ENCODE measurements at regions not wholly inside any gene's neighbourhood (a gene's known extent, or its start where the extent isn't known, plus 50 kb on each side); places are given as distances from the start of the nearest gene placed in this dataset.

DNA sequence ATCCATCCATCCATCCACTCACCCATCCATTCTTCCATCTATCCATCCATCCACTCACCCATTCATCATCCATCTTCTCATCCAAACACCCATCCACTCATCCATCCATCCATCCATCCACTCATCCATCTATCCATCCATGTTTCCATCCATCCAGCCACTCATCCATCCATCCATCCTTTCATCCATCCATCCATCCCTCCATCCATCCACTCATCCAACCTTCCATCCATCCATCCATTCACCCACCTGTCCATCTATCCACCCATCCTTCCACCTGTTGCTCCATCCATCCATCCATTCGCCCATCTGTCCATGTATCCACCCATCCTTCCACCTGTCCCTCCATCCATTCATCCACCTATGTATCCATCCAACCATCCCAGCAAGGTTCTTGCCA lies 378.4 kb upstream of the PFKP start:
- no peak overlapping the region for H3K27ac Mint-ChIP-seq
- peaks cover 3% of the 10 kb centered on the region for H3K27me3 Mint-ChIP-seq
- H3K36me3 Mint-ChIP-seq = no peaks in the 10 kb centered on the region
- H3K4me1 Mint-ChIP-seq = no peaks in the 10 kb centered on the region
- no peaks in the 10 kb centered on the region for H3K9me3 Mint-ChIP-seq
- no peak overlapping the region for H3K4me3 Mint-ChIP-seq

DNA sequence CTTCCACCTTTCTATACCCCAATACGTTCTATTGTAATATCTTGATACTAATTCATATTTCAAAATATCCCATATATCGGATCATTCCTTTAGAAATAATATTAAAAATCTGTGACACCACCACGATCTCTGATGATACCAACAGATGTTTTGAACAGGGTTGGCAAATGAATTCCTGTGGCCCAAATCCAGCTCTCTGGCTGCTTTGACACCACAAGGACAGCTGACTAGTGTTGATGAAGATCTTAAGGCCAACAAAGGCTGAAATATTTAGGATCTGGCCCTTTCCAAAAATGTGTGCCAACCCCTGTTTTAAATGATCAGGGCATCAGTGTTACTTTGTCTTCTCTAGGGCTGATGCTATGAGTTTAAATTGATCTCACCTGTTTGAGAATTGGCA lies 380.7 kb upstream of the PFKP start:
- H3K4me3 Mint-ChIP-seq = no peak overlapping the region
- no peaks in the 10 kb centered on the region for H3K4me1 Mint-ChIP-seq
- H3K36me3 Mint-ChIP-seq = no peaks in the 10 kb centered on the region
- H3K27me3 Mint-ChIP-seq = peaks cover 3% of the 10 kb centered on the region
- no peaks in the 10 kb centered on the region for H3K9me3 Mint-ChIP-seq
- H3K27ac Mint-ChIP-seq = no peak overlapping the region

DNA sequence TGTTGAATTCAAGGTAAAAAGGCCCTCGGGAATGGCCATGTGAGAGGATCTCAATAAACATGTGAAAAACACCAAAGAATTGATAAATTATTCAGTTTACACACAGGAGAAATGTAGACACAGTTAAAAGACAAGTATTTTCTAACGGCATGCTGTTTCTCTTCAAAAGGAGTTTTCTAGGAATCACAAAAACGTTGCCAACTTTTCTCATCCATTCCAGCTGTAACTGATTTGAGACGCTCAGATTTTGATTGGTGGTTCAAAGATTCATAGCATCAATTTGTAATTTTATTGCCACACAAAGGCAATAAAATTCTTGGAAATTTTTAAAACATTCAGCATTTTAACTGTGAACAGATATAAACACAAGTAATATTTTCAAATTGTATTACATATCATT lies 384.9 kb upstream of the PFKP start:
- Mint-ChIP-seq H3K27me3 (peaks cover 11% of the 10 kb centered on the region), H3K9me3 (no peaks in the 10 kb centered on the region), H3K36me3 (no peaks in the 10 kb centered on the region), H3K4me3 (no peak overlapping the region), H3K4me1 (no peaks in the 10 kb centered on the region), H3K27ac (no peak overlapping the region)

DNA sequence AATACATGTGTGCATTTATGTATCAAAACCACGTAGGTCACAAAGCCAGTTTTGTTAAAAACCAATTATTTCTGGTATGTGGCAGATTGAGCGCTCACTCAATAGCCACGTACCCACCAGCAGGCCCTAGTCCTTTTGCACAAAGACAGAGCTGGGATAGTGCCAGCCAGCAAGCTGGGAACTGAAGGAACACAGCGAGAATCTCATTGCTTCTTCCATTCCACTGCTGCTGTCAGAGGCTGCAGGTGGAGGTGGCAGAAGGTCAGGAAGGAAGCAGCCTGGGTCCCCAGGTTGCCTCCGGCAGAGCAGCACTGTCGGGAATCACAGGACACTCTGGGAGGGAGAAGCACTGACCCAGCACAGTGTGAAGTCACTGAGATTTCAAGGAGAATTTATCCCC lies 385.5 kb upstream of the PFKP start:
- Mint-ChIP-seq H3K36me3 (no peaks in the 10 kb centered on the region), H3K27me3 (peaks cover 11% of the 10 kb centered on the region), H3K9me3 (no peaks in the 10 kb centered on the region), H3K27ac (no peak overlapping the region), H3K4me3 (no peak overlapping the region), H3K4me1 (no peaks in the 10 kb centered on the region)

DNA sequence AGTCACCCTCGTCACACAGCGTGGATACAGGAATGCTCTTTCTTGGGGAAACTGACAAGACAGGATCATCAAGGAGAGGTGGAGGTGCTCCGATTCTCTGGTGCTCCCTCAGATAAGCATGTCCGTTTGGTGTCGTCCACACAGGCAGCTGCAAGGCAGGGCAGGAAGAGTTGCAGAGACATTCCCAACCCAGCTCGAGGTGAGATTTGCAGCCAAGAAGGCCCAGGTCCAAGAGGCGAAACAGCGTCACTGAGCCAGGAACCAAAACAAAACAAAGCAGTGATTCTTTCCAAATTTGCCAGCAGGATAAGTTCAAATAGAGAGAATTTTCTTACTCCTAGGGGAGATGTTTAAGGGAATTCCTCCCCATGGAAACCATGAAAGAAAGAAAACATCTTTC lies 386.5 kb upstream of the PFKP start:
- Mint-ChIP-seq H3K9me3 (no peaks in the 10 kb centered on the region), H3K27me3 (peaks cover 10% of the 10 kb centered on the region), H3K4me3 (no peak overlapping the region), H3K36me3 (no peaks in the 10 kb centered on the region), H3K27ac (no peak overlapping the region), H3K4me1 (no peaks in the 10 kb centered on the region)

- Mint-ChIP-seq H3K9me3 (no peaks in the 10 kb centered on the region), H3K4me1 (no peaks in the 10 kb centered on the region), H3K27me3 (peaks cover 10% of the 10 kb centered on the region), H3K27ac (no peak overlapping the region), H3K4me3 (no peak overlapping the region), H3K36me3 (no peaks in the 10 kb centered on the region)
Measured at GRCh38 chr10:2679646-2680045, 387.7 kb upstream of the PFKP start.

DNA sequence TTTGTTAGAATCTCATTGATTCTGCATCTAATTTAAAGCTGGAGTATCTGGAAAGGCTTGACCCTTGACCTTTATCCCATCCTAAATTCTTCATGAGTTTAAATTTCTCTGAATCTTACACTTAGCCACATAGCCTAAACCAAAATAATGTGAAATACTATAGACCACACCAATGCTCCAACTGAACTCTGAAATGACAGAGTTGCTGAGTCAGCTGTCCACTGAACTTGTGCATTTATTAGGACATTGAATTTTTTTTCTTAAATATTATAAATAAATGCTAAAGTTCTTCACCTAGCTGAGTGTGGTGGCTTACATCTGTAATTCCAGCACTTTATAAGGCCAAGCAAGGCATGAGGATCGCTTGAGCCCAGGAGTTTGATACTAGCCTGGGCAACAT lies 390.9 kb upstream of the PFKP start:
- Mint-ChIP-seq H3K9me3 (no peaks in the 10 kb centered on the region), H3K27ac (no peak overlapping the region), H3K4me1 (no peaks in the 10 kb centered on the region), H3K4me3 (no peak overlapping the region), H3K27me3 (peaks cover 10% of the 10 kb centered on the region), H3K36me3 (no peaks in the 10 kb centered on the region)

DNA sequence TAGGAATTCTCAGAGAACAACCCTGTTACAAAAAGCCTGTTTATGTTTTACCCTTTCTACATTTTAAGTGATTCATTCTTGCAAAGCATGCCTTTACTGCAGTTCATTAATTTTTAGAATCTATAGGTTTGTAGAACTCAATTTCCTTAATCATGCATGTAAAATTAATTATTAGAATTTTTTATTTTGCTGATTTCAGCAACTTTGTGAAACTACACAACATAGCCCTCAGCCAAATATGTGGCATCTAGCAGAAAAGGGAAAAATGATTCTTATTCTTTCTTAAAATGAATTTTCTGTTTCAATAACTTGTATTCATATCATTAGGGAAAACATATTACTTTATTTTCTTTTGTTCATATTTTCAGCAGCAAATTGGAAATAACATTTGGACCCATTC lies 392.9 kb upstream of the PFKP start:
- peaks cover 3% of the 10 kb centered on the region for H3K27me3 Mint-ChIP-seq
- no peak overlapping the region for H3K27ac Mint-ChIP-seq
- H3K4me3 Mint-ChIP-seq = no peak overlapping the region
- no peaks in the 10 kb centered on the region for H3K36me3 Mint-ChIP-seq
- H3K4me1 Mint-ChIP-seq = no peaks in the 10 kb centered on the region
- H3K9me3 Mint-ChIP-seq = no peaks in the 10 kb centered on the region

DNA sequence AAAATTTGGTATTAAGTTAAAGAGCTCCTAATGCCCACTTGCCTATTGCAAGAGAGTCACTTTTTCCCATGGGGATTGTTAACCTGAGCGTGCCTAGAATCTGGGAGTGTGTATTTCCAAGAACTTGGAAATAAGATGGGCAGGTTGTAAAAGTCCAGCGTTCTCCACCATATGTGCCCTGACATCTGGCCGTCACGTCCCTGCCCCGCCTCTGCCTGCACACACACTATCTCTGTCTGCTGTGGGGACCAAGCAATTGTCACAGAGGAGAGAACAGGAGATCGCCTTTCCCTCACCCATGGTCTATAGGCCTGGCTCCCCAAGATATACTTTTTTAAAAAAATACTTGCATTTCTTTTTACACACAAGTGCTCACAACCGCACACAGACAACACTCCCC lies 396.5 kb upstream of the PFKP start:
- Mint-ChIP-seq H3K4me3 (no peak overlapping the region), H3K4me1 (no peaks in the 10 kb centered on the region), H3K27me3 (peaks cover 4% of the 10 kb centered on the region), H3K9me3 (peaks cover 6% of the 10 kb centered on the region), H3K36me3 (peaks cover 2% of the 10 kb centered on the region), H3K27ac (no peak overlapping the region)

GRCh38 chr10:2665772-2666171 lies 401.6 kb upstream of the PFKP start:
- H3K4me3 Mint-ChIP-seq = no peak overlapping the region
- peaks cover 18% of the 10 kb centered on the region for H3K9me3 Mint-ChIP-seq
- peaks cover 2% of the 10 kb centered on the region for H3K36me3 Mint-ChIP-seq
- H3K27me3 Mint-ChIP-seq = peaks cover 12% of the 10 kb centered on the region
- no peaks in the 10 kb centered on the region for H3K4me1 Mint-ChIP-seq
- H3K27ac Mint-ChIP-seq = no peak overlapping the region

- Mint-ChIP-seq H3K9me3 (peaks cover 9% of the 10 kb centered on the region), H3K4me1 (no peaks in the 10 kb centered on the region), H3K27ac (no peak overlapping the region), H3K36me3 (no peaks in the 10 kb centered on the region), H3K27me3 (peaks cover 19% of the 10 kb centered on the region), H3K4me3 (no peak overlapping the region)
Measured at GRCh38 chr10:2660276-2660675, 407.1 kb upstream of the PFKP start.

DNA sequence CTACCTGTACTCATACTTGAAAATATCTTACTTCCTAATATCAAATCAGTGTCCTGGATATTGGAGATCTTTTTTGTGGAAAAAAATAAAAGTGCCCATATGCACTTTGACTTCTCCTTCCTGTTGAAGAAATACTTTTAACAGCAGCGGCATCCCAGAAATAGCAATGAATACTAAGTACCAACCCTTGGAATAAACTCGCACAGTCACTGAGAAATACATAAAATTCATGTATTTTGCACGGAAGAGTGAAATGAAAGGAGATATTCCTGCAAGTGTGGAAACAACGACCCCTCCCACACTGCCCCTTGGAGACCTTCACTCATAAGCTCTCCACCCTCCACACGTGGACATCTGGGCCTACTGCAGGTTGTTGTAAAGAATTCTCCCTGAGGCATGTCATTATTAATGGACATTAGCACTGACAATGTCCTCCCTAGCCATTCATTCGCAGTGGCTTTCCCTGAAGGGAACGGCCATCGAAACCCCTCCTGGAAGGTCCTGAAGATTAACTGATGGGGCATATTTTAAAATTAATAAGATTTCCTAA lies 407.6 kb upstream of the PFKP start:
- Mint-ChIP-seq H3K4me1 (no peaks in the 10 kb centered on the region), H3K27me3 (peaks cover 19% of the 10 kb centered on the region), H3K4me3 (no peak overlapping the region), H3K9me3 (peaks cover 4% of the 10 kb centered on the region), H3K36me3 (no peaks in the 10 kb centered on the region), H3K27ac (no peak overlapping the region)

GRCh38 chr10:2658780-2659179 lies 408.6 kb upstream of the PFKP start:
- H3K36me3 Mint-ChIP-seq = no peaks in the 10 kb centered on the region
- peaks cover 19% of the 10 kb centered on the region for H3K27me3 Mint-ChIP-seq
- no peaks in the 10 kb centered on the region for H3K9me3 Mint-ChIP-seq
- H3K4me1 Mint-ChIP-seq = no peaks in the 10 kb centered on the region
- no peak overlapping the region for H3K27ac Mint-ChIP-seq
- no peak overlapping the region for H3K4me3 Mint-ChIP-seq

DNA sequence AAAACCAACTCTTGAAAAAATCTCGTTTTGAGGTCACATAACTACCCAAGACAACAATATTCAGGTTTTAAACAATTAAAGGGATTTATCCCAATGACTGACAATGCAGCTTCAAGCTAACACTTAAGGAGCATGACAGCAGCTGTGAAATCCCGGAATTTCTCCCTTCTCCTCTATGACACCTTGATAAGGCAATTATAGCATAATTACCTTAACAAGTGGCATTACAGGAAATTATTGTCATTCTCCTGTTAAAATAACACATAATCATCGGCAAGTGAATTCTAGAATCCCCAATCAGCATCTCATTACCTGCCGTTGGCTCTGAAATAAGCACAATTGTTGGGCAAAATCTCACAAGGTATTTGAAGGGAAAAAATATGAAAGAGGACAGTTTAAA lies 417.0 kb upstream of the PFKP start:
- Mint-ChIP-seq H3K27ac (no peak overlapping the region), H3K4me3 (no peak overlapping the region), H3K9me3 (no peaks in the 10 kb centered on the region), H3K36me3 (no peaks in the 10 kb centered on the region), H3K27me3 (peaks cover 1% of the 10 kb centered on the region), H3K4me1 (no peaks in the 10 kb centered on the region)

GRCh38 chr10:2641028-2641427 lies 426.3 kb upstream of the PFKP start:
- no peaks in the 10 kb centered on the region for H3K36me3 Mint-ChIP-seq
- H3K4me3 Mint-ChIP-seq = no peak overlapping the region
- H3K27me3 Mint-ChIP-seq = peaks cover 4% of the 10 kb centered on the region
- no peaks in the 10 kb centered on the region for H3K4me1 Mint-ChIP-seq
- H3K9me3 Mint-ChIP-seq = no peaks in the 10 kb centered on the region
- H3K27ac Mint-ChIP-seq = no peak overlapping the region

GRCh38 chr10:2633630-2634029 lies 433.7 kb upstream of the PFKP start:
- Mint-ChIP-seq H3K27ac (no peak overlapping the region), H3K36me3 (no peaks in the 10 kb centered on the region), H3K4me3 (no peak overlapping the region), H3K27me3 (peaks cover 2% of the 10 kb centered on the region), H3K4me1 (no peaks in the 10 kb centered on the region), H3K9me3 (no peaks in the 10 kb centered on the region)

- Mint-ChIP-seq H3K4me3 (no peak overlapping the region), H3K9me3 (no peaks in the 10 kb centered on the region), H3K4me1 (no peaks in the 10 kb centered on the region)
Measured at GRCh38 chr10:2631557-2632205, 435.7 kb upstream of the PFKP start.

More at GRCh38 chr10:2631557-2632205, 435.7 kb upstream of the PFKP start:
- Mint-ChIP-seq H3K27ac (no peak overlapping the region), H3K27me3 (peaks cover under 1% of the 10 kb centered on the region), H3K36me3 (no peaks in the 10 kb centered on the region)

Measured in activated naive CD4-positive, alpha-beta T cell treated with anti-CD3 and anti-CD28 coated beads, Interleukin-2, amount 50 U/mL, for 24 hours (primary cell).